A673 (cell line): ENCODE measurements at regions not wholly inside any gene's neighbourhood (a gene's known extent, or its start where the extent isn't known, plus 50 kb on each side); places are given as distances from the start of the nearest gene placed in this dataset.

Experiments
- BruUV-seq: library from RNA; stranded (reverse); fragments of 400-500 nt; replicated peaks from 2 replicates; lab custom pipeline; 2021; lab: Mats Ljungman, UMichigan
- CTCF ChIA-PET: fragments of 300-600 bp; sonication (Branson Sonifier 250); formaldehyde crosslinking; loops from one replicate; lab custom pipeline; 2022; ENCODE audit warnings: antibody characterized with exemption; lab: Charles Lee
- POLR2A ChIA-PET: fragments of 300-600 bp; sonication (Branson Sonifier 250); formaldehyde crosslinking; loops from one replicate; lab custom pipeline; 2022; ENCODE audit warnings: antibody characterized with exemption; ENCODE audit not compliant: low non-redundant PET; lab: Charles Lee
- DNase-seq: peaks from one replicate; pipeline ENCODE4 v3.0.0-alpha.2; 2015; ENCODE audit warnings: low spot score
- H3K27ac ChIP-seq: fragments of 200-600 bp; sonication (generic); 2 replicates; pipeline ENCODE4 v1.5.1; 2016; ENCODE audit warnings: mixed run types, low read depth, mild to moderate bottlenecking, mixed read lengths, antibody characterized with exemption, low read length; ENCODE audit not compliant: poor library complexity, severe bottlenecking
- H3K27me3 ChIP-seq: fragments of 200-600 bp; sonication (generic); replicated peaks from 2 replicates; pipeline ENCODE4 v1.6.1; 2017; ENCODE audit warnings: mixed run types, low read depth, mild to moderate bottlenecking, mixed read lengths, antibody characterized with exemption, low read length; ENCODE audit not compliant: insufficient read depth, poor library complexity
- H3K36me3 ChIP-seq: fragments of 200-600 bp; sonication (generic); 2 replicates; pipeline ENCODE4 v1.6.1; 2016; ENCODE audit warnings: mixed run types, mild to moderate bottlenecking, mixed read lengths, antibody characterized with exemption, low read length; ENCODE audit not compliant: insufficient read depth, poor library complexity, severe bottlenecking
- H3K4me1 ChIP-seq: fragments of 200-600 bp; sonication (generic); 2 replicates; pipeline ENCODE4 v1.6.1; 2017; ENCODE audit warnings: mixed run types, mild to moderate bottlenecking, mixed read lengths, antibody characterized with exemption, low read length; ENCODE audit not compliant: insufficient read depth, poor library complexity, severe bottlenecking
- H3K4me3 ChIP-seq: fragments of 200-600 bp; sonication (generic); 2 replicates; pipeline ENCODE4 v1.5.1; 2016; ENCODE audit warnings: low read depth, mixed run types, mild to moderate bottlenecking, mixed read lengths, low read length; ENCODE audit not compliant: poor library complexity, severe bottlenecking
- H3K9me3 ChIP-seq: fragments of 200-600 bp; sonication (generic); 2 replicates; pipeline ENCODE4 v1.6.1; 2016; ENCODE audit warnings: mixed run types, low read depth, mild to moderate bottlenecking, mixed read lengths, antibody characterized with exemption, low read length; ENCODE audit not compliant: poor library complexity, severe bottlenecking
- EZH2 ChIP-seq: fragments of 200-600 bp; sonication (generic); IDR thresholded peaks from 2 replicates; pipeline ENCODE4 v1.6.1; 2017; ENCODE audit warnings: borderline replicate concordance, low read depth, mild to moderate bottlenecking, mixed read lengths, antibody characterized with exemption, low read length; ENCODE audit not compliant: poor library complexity, severe bottlenecking
- intact Hi-C: fragments of 100-400 bp; cut with micrococcal nuclease; formaldehyde crosslinking; loops from one replicate; pipeline ENCODE4 v1.10.0; 2022; ENCODE audit not compliant: unreplicated experiment
- TF ChIP-seq, protein P1 (sequence below): fragments of 300-800, 200-600 bp; sonication (generic); conservative IDR thresholded peaks from 2 replicates; pipeline ENCODE4 v1.5.1; 2017; ENCODE audit warnings: low read depth, mild to moderate bottlenecking, antibody characterized with exemption, low read length, moderate library complexity, mixed read lengths

- ChIA-PET POLR2A (no interaction called here), CTCF (no interaction called here)
- TF ChIP-seq, protein P1, sequence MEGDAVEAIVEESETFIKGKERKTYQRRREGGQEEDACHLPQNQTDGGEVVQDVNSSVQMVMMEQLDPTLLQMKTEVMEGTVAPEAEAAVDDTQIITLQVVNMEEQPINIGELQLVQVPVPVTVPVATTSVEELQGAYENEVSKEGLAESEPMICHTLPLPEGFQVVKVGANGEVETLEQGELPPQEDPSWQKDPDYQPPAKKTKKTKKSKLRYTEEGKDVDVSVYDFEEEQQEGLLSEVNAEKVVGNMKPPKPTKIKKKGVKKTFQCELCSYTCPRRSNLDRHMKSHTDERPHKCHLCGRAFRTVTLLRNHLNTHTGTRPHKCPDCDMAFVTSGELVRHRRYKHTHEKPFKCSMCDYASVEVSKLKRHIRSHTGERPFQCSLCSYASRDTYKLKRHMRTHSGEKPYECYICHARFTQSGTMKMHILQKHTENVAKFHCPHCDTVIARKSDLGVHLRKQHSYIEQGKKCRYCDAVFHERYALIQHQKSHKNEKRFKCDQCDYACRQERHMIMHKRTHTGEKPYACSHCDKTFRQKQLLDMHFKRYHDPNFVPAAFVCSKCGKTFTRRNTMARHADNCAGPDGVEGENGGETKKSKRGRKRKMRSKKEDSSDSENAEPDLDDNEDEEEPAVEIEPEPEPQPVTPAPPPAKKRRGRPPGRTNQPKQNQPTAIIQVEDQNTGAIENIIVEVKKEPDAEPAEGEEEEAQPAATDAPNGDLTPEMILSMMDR = no peak
- TF ChIP-seq EZH2 = no peak
- intact Hi-C loops = no loop called here
- Histone ChIP-seq H3K4me3 (no peak overlapping the region), H3K4me1 (no peaks in the 10 kb centered on the region), H3K27ac (no peak overlapping the region), H3K36me3 (no peaks in the 10 kb centered on the region), H3K9me3 (peaks cover 10% of the 10 kb centered on the region), H3K27me3 (no peaks in the 10 kb centered on the region)
- DNase-seq = no peak
- no TSS peak for BruUV-seq
These were observed 51.7 kb downstream of the UBE2NL start for GRCh38 chrX:143935601-143936000.

GRCh38 chrX:143940119-143940518 is 56.2 kb downstream of the UBE2NL start:
- BruUV-seq = no TSS peak
- peaks cover 8% of the 10 kb centered on the region for H3K9me3 ChIP-seq
- TF ChIP-seq, protein P1 = no peak
- no peak for TF ChIP-seq EZH2
- CTCF ChIA-PET = no interaction called here
- intact Hi-C loops = no loop called here
- no peaks in the 10 kb centered on the region for H3K27me3 ChIP-seq
- H3K4me3 ChIP-seq = no peak overlapping the region
- H3K4me1 ChIP-seq = no peaks in the 10 kb centered on the region
- DNase-seq = no peak
- H3K36me3 ChIP-seq = no peaks in the 10 kb centered on the region
- no peak overlapping the region for H3K27ac ChIP-seq
- POLR2A ChIA-PET = no interaction called here

DNA sequence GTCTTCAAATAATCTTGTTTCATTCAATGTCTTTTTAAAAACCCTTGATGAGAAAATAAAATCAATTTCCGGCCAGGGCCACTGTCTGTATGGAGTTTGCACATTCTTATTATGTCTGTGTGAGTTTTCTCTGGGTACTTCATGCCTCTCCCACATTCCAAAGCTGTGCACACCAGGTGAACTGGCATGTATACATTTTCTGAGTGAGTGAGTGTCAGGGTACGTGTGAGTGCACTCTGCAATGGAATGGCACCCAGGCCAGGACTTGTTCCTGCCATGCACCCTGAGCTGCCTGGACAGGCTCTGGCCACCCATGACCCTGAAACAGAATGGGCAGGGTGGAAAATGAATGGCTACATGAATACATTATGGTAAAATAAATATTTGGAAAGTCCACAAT is 61.3 kb downstream of the UBE2NL start:
- intact Hi-C loops = no loop called here
- TF ChIP-seq EZH2 = no peak
- TF ChIP-seq, protein P1 = no peak
- Histone ChIP-seq H3K27me3 (no peaks in the 10 kb centered on the region), H3K4me1 (no peaks in the 10 kb centered on the region), H3K36me3 (no peaks in the 10 kb centered on the region), H3K27ac (no peak overlapping the region), H3K4me3 (no peak overlapping the region), H3K9me3 (peaks cover 4% of the 10 kb centered on the region)
- ChIA-PET POLR2A (no interaction called here), CTCF (no interaction called here)
- BruUV-seq = no TSS peak
- DNase-seq = no peak
